GM18873 (cell line): ENCODE measurements at regions not wholly inside any gene's neighbourhood (a gene's known extent, or its start where the extent isn't known, plus 50 kb on each side); places are given as distances from the start of the nearest gene placed in this dataset.

ENCODE experiments used
- ATAC-seq: cut with Tn5 transposase; IDR thresholded peaks from one replicate; pipeline ENCODE4 v1.9.1; 2021; ENCODE audit warnings: mild to moderate bottlenecking, moderate library complexity, moderate number of reproducible peaks; ENCODE audit not compliant: unreplicated experiment, low FRiP score

GRCh38 chr20:53839423-53840176 is 230.8 kb downstream of the BCAS1 start:
- peak; percentile 70 for ATAC-seq

- no peak for ATAC-seq
These were observed 232.0 kb downstream of the BCAS1 start for GRCh38 chr20:53838311-53838868.

GRCh38 chr20:53837126-53837826 is 233.1 kb downstream of the BCAS1 start:
- ATAC-seq: no peak

- no peak for ATAC-seq
These were observed 235.6 kb downstream of the BCAS1 start for GRCh38 chr20:53834749-53835148.

- no peak for ATAC-seq
These were observed 236.3 kb downstream of the BCAS1 start for GRCh38 chr20:53834062-53834442.

- no peak for ATAC-seq
These were observed 236.9 kb downstream of the BCAS1 start for GRCh38 chr20:53833333-53834061.

GRCh38 chr20:53832499-53832898 is 237.9 kb downstream of the BCAS1 start:
- no peak for ATAC-seq

GRCh38 chr20:53831812-53832211 is 238.2 kb upstream of the ZNF217 start:
- ATAC-seq: no peak

- ATAC-seq: no peak
These were observed 237.6 kb upstream of the ZNF217 start for GRCh38 chr20:53831228-53831627.

GRCh38 chr20:53829724-53830521 is 236.3 kb upstream of the ZNF217 start:
- peak; percentile 42 for ATAC-seq

- no peak for ATAC-seq
These were observed 235.7 kb upstream of the ZNF217 start for GRCh38 chr20:53829255-53829723.

- no peak for ATAC-seq
These were observed 235.1 kb upstream of the ZNF217 start for GRCh38 chr20:53828682-53829254.

GRCh38 chr20:53828088-53828681 is 234.5 kb upstream of the ZNF217 start:
- no peak for ATAC-seq

- ATAC-seq: no peak
These were observed 233.9 kb upstream of the ZNF217 start for GRCh38 chr20:53827292-53828087.

GRCh38 chr20:53826597-53827291 is 233.1 kb upstream of the ZNF217 start:
- no peak for ATAC-seq

- no peak for ATAC-seq
These were observed 232.5 kb upstream of the ZNF217 start for GRCh38 chr20:53826090-53826489.

- no peak for ATAC-seq
These were observed 231.6 kb upstream of the ZNF217 start for GRCh38 chr20:53825282-53825681.

GRCh38 chr20:53824779-53825178 is 231.1 kb upstream of the ZNF217 start:
- ATAC-seq: no peak
